GM19372 (cell line): ENCODE measurements at regions not wholly inside any gene's neighbourhood (a gene's known extent, or its start where the extent isn't known, plus 50 kb on each side); places are given as distances from the start of the nearest gene placed in this dataset.

Experiments used
- ATAC-seq: cut with Tn5 transposase; IDR thresholded peaks from one replicate; pipeline ENCODE4 v1.9.1; 2021; ENCODE audit warnings: mild to moderate bottlenecking, low read depth, moderate library complexity; ENCODE audit not compliant: unreplicated experiment

DNA sequence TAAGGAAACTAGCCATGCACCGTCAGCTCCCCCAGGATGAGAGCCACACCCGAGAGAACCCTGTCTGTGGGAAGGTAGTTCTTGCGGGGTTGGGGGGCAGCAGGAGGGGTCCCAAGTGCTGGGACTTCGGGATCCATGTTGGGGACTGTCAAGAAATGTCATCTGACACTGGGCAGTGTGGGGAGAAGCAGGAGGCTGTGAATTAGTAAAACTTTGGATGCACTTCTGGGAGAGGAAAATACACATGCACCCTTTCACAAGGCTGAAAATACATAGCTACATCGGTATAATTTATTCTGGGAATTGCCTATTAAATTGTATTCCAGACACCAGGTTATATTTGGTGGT, 109.6 kb upstream of the RPS23 start:
- ATAC-seq: no peak

- ATAC-seq: no peak
These were observed 109.1 kb upstream of the RPS23 start for GRCh38 chr5:82387001-82387818.

DNA sequence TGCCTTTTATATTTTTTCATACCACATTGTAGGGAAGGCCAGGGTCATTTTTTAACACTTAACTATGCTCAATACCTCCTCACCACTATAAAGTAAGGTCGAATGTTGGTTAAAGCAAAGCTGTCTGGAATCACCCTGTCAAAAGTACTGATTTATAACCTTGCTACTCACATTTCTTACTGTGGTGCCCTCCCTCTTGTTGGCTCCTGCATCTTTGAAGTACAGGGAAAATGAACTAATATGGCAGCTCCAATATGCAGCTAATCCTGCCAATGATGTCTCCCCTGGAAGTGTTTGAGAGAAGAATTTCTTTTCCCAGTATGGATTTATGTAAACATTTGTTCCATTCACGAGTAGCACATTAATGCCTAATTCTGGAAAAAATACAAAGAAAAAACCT, 108.4 kb upstream of the RPS23 start:
- no peak for ATAC-seq

DNA sequence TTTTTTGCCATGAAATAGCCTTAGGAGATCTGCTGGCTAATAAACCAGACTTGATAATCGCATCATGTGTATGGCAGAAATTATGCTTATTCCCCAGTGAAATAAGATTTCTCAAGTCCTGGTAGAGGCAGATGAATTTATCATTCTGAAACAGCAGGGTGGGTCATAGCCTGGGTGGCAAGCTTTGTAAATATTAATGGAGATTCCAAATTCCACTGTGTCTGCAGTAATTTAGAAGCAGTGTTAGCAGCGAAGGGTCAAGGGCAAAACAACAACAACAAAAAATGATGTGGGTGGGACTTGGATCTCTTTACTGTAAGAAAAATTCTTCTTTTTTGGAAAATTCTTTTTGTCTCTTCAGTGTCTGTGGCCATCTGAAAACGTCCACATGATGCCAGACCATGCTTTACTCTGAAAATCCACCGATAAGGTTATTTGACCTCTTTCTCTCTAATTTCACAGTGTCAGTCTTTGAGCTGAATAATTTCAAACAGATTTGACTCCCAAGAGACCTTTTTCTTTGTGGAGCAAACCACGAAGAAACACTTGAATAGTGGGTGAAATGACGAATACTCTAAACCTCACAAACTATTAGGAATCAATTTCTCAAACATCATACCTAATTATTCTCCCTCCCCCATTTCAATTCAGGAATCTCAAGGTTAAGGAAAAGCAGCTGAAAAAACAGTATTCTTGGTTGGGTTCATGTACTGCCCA, 106.0 kb upstream of the RPS23 start:
- no peak for ATAC-seq

GRCh38 chr5:82381591-82381990, 103.4 kb upstream of the RPS23 start:
- no peak for ATAC-seq

GRCh38 chr5:82376307-82376706, 98.2 kb upstream of the RPS23 start:
- ATAC-seq: no peak

DNA sequence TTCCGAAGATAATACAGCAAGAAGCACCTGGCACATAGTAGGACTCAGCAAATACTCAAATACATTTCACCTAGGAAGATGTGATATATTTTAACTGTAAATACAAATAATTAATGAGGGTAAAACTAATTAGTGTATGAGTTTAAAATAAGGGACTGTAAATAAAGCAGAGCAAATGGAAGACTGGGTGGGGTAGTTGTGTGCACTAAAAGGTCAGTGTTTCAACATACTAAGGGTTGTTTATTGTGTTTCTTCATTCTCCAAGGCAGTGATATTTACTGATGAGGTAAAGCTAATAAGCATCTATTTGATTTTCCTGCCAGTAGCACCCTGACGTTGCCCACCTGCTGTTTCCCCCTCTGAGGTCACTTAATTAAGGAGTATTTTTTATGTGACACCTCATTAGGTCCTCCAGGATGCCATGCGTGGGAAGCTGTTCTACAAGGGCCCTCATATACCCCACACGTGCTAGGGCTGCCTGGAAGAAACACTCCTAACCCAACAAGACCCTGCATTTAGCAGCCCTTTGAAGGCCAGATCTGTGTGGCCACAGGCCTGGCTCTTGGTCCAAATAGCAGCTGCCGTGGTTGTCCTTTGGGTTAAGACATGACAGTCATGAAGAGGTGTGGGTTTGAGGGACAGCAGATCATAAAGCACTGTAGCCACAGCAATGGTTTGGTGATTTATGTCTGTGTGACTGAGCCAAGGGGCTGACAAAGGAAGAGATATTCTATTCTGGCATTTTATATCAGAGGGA, 97.5 kb upstream of the RPS23 start:
- ATAC-seq: no peak

GRCh38 chr5:82374637-82375036, 96.5 kb upstream of the RPS23 start:
- ATAC-seq: no peak

DNA sequence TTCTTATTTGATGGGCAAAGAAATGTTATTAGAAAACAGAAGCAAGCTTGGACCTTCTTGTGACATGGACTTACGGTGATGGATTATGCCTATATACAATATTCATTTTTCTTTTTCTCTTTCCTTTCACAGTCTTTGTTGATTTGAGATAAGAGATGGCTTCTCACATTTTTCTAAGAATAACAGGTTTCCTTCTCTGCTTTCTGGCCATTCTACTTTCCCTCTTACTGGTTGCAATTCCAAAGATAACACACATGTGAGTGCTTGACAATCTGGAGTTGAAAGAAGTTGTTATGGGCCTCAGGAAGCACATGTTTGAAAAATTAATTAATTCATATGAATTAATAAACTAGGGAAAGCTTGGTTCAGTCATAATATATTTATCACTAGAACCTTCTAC, 89.8 kb upstream of the RPS23 start:
- no peak for ATAC-seq

- ATAC-seq: no peak
These were observed 87.6 kb upstream of the RPS23 start for GRCh38 chr5:82365744-82366228.

- ATAC-seq: no peak
These were observed 86.9 kb upstream of the RPS23 start for GRCh38 chr5:82365026-82365425.

GRCh38 chr5:82364497-82364896, 86.3 kb upstream of the RPS23 start:
- ATAC-seq: no peak

DNA sequence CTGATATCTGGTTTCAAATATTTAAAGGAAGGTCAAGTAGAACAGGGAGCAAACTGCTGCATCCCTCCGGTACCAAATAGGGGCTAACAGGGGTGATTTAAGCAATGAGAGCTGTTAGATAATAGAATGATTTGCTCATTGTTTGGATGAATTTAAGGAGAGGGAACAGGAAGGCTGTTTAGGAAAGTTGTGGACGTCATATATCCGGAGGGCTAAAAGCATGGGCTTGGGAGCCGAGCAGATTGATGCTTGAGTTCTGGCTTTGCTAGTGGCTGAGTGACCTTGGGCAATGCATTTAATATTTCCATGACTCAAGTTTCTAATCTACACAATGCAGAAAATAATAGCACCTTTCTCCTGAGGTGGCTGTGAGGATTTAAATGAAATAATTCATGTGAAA, 85.4 kb upstream of the RPS23 start:
- ATAC-seq: no peak

DNA sequence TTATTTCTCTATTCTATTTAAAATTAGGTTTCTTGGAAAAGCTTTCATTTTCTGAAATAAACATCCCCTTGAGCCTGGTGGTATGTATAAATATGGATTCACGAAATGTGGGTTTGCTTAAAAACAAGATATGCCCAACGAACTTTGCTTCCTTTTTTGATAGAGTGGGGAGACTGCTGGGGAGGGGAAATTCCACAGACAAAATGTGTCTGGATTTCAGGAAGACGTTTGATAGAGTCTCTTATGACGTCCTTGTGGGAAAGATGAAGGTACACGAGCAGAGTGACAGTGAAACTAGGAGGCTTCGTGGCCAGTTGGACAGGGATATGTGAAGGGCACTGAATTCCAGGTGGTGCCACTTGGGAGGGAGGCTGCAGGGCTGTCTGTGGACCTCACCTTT, 84.5 kb upstream of the RPS23 start:
- no peak for ATAC-seq

DNA sequence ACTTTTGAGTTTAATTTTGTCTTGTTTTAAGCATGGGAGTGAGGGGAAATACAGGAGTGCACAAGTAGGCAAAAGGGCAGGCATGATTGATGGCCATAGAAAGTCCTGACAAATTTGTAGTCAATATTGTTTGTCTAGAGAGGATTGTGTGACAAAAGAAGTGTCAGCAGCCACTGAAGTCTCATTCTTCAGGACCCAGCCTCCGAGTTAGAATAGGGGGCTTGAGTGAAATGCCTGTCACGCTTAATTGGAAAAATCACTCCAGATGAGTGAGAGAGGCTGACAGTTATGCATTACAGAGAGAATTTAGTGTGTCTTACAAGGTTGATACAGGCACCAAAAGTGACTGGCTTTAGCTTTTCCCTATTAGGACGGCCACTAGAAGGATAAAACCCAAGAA, 81.9 kb upstream of the RPS23 start:
- no peak for ATAC-seq

- no peak for ATAC-seq
These were observed 81.1 kb upstream of the RPS23 start for GRCh38 chr5:82359272-82359671.

- no peak for ATAC-seq
These were observed 80.3 kb upstream of the RPS23 start for GRCh38 chr5:82358457-82358856.

DNA sequence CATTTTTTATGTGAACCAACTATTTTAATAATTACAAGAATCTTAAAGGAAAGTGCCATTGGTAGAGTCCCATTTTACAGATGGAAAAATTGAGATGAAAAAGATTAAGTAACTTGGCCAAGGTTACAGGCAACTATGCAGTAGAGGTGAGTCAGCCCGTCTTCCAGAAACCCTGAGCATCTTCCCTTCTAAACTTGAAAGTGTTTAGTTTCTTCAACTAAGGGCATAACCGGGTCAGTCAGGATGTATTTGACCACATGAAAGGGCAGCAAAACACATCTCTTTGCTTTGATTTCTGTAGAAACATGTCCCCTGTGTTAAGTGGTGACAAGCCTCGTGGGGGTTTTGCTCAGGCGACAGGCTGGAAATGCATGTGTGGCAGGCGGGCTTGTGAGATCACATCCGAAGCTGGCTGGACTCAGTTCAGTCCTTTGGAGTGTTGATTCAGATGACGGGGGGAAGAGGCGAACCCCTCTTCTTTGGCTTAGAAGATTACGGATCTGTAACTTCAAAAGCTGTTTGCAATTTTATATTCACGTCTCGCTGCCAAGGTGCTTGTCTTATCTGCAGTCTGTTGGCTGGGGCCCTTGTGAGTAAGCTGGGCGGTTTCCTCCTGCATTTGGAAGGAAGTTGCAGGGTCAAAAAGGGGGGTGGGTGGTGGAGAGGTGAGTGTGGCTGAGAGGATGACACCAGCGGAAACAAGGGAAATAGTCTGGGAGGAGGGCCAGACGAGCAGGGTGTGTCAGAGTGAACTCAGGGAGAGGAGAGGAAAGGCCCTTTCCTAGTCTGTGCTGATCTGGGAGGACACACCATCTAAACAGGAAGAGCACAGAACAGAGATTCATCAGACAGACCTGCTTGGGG, 78.9 kb upstream of the RPS23 start:
- ATAC-seq: peak; percentile 47

DNA sequence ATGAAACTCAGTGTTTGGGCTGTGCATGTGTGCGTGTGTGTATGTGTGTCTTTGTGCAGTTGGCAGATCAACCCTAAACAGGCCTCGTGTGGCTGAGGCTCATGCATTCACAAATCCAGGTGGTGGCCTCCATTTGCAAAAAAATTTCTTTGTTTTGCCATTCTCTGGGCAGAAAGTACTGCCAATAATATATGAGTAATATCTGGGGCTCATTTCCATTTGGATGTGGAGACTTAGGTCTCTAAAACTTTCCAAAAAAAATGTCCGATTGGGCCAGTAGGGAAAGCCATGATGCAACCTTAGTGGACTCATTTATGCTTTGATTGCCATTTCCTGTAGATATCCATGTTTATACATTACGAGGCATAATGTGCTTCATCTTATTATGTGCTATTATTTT, 77.9 kb upstream of the RPS23 start:
- no peak for ATAC-seq

GRCh38 chr5:82355496-82355895, 77.3 kb upstream of the RPS23 start:
- ATAC-seq: no peak
